ENCODE measurements at regions not wholly inside any gene's neighbourhood (a gene's known extent, or its start where the extent isn't known, plus 50 kb on each side); places are given as distances from the start of the nearest gene placed in this dataset.
"Not testable (repeated sequence)": the region's sequence is repeated elsewhere in the genome, so short reads cannot be mapped to it uniquely, and the experiment has no call there.

GRCh38 chr2:136327162-136327852 is 209.4 kb upstream of the CXCR4 start:
- peak; percentile 52 for DNase-seq (ENCODE audit: low read depth in 1 of 2, low spot score in 1 of 2)

GRCh38 chr2:136325844-136326331 is 207.9 kb upstream of the CXCR4 start:
- no peak for DNase-seq (ENCODE audit: low read depth in 1 of 2, low spot score in 1 of 2)

GRCh38 chr2:136324966-136325365 is 207.0 kb upstream of the CXCR4 start:
- DNase-seq (ENCODE audit: low read depth in 1 of 2, low spot score in 1 of 2) = no peak

GRCh38 chr2:136323935-136324334 is 206.0 kb upstream of the CXCR4 start:
- DNase-seq (ENCODE audit: low read depth in 1 of 2, low spot score in 1 of 2) = no peak

- DNase-seq (ENCODE audit: low read depth in 1 of 2, low spot score in 1 of 2) = no peak
Measured at GRCh38 chr2:136323195-136323594, 205.2 kb upstream of the CXCR4 start.

- DNase-seq (ENCODE audit: low read depth in 1 of 2, low spot score in 1 of 2) = no peak
Measured at GRCh38 chr2:136322428-136322827, 204.5 kb upstream of the CXCR4 start.

GRCh38 chr2:136319651-136320050 is 201.7 kb upstream of the CXCR4 start:
- no peak for DNase-seq (ENCODE audit: low read depth in 1 of 2, low spot score in 1 of 2)

- DNase-seq (ENCODE audit: low read depth in 1 of 2, low spot score in 1 of 2) = no peak
Measured at GRCh38 chr2:136319237-136319636, 201.3 kb upstream of the CXCR4 start.

GRCh38 chr2:136314240-136314639 is 196.3 kb upstream of the CXCR4 start:
- no peak for DNase-seq (ENCODE audit: low read depth in 1 of 2, low spot score in 1 of 2)

GRCh38 chr2:136312568-136312967 is 194.6 kb upstream of the CXCR4 start:
- DNase-seq (ENCODE audit: low read depth in 1 of 2, low spot score in 1 of 2) = not testable (repeated sequence)

- DNase-seq (ENCODE audit: low read depth in 1 of 2, low spot score in 1 of 2) = no peak
Measured at GRCh38 chr2:136310797-136311603, 193.1 kb upstream of the CXCR4 start.

- DNase-seq (ENCODE audit: low read depth in 1 of 2, low spot score in 1 of 2) = peak in 1 of 2 donors; percentile 15
Measured at GRCh38 chr2:136310005-136310495, 192.1 kb upstream of the CXCR4 start.

- no peak for DNase-seq (ENCODE audit: low read depth in 1 of 2, low spot score in 1 of 2)
Measured at GRCh38 chr2:136308611-136309010, 190.7 kb upstream of the CXCR4 start.

GRCh38 chr2:136306836-136307235 is 188.9 kb upstream of the CXCR4 start:
- DNase-seq (ENCODE audit: low read depth in 1 of 2, low spot score in 1 of 2) = no peak

- peak; percentile 27 to 38 for DNase-seq (ENCODE audit: low read depth in 1 of 2, low spot score in 1 of 2)
Measured at GRCh38 chr2:136305517-136306192, 187.7 kb upstream of the CXCR4 start.

GRCh38 chr2:136301006-136301405 is 183.1 kb upstream of the CXCR4 start:
- DNase-seq (ENCODE audit: low read depth in 1 of 2, low spot score in 1 of 2) = no peak

GRCh38 chr2:136298631-136299030 is 180.7 kb upstream of the CXCR4 start:
- DNase-seq (ENCODE audit: low read depth in 1 of 2, low spot score in 1 of 2) = no peak

- DNase-seq (ENCODE audit: low read depth in 1 of 2, low spot score in 1 of 2) = no peak
Measured at GRCh38 chr2:136297994-136298393, 180.0 kb upstream of the CXCR4 start.

- no peak for DNase-seq (ENCODE audit: low read depth in 1 of 2, low spot score in 1 of 2)
Measured at GRCh38 chr2:136297312-136297711, 179.4 kb upstream of the CXCR4 start.

GRCh38 chr2:136295168-136295567 is 177.2 kb upstream of the CXCR4 start:
- no peak for DNase-seq (ENCODE audit: low read depth in 1 of 2, low spot score in 1 of 2)

- no peak for DNase-seq (ENCODE audit: low read depth in 1 of 2, low spot score in 1 of 2)
Measured at GRCh38 chr2:136291871-136292270, 173.9 kb upstream of the CXCR4 start.

GRCh38 chr2:136290326-136290725 is 172.4 kb upstream of the CXCR4 start:
- DNase-seq (ENCODE audit: low read depth in 1 of 2, low spot score in 1 of 2) = no peak

Data from activated T-helper 1 cell treated with anti-CD3 and anti-CD28 coated beads, Interleukin-2, amount 50 U/mL, for 16 hours (primary cell).